Effector memory CD8-positive, alpha-beta T cell (primary cell): ENCODE measurements at regions not wholly inside any gene's neighbourhood (a gene's known extent, or its start where the extent isn't known, plus 50 kb on each side); places are given as distances from the start of the nearest gene placed in this dataset.
A peak's percentile ranks its signal among the peaks of the same experiment; 100 is the strongest.
"Not testable (repeated sequence)": the region's sequence is repeated elsewhere in the genome, so short reads cannot be mapped to it uniquely, and the experiment has no call there.

Experiments
- ATAC-seq: fragments of 150-1000 bp; cut with Tn5 transposase; replicated peaks from 2 replicates; pipeline ENCODE4 v1.10.0; 2021; ENCODE audit warnings: mild to moderate bottlenecking, moderate library complexity
- DNase-seq, 3 experiments: peaks; one replicate each; pipeline ENCODE4 v3.0.0; 2021
- H3K27ac Mint-ChIP-seq, 2 donors: one replicate each; pipeline ENCODE4 v1.8.0; 2022; ENCODE audit warnings: mild to moderate bottlenecking in 2 of 2, mixed read lengths in 2 of 2, moderate library complexity in 2 of 2
- H3K27me3 Mint-ChIP-seq, 2 donors: one replicate each; pipeline ENCODE4 v1.8.0; 2022; ENCODE audit warnings: mixed read lengths in 2 of 2
- H3K36me3 Mint-ChIP-seq: one replicate; pipeline ENCODE4 v1.8.0; 2022; ENCODE audit warnings: mild to moderate bottlenecking, moderate library complexity, mixed read lengths; ENCODE audit not compliant: insufficient read depth
- H3K4me1 Mint-ChIP-seq, 2 donors: one replicate each; pipeline ENCODE4 v1.8.0; 2022; ENCODE audit warnings: low read depth in 2 of 2, mixed read lengths in 2 of 2
- H3K4me3 Mint-ChIP-seq, 2 donors: one replicate each; pipeline ENCODE4 v1.8.0; 2022; ENCODE audit warnings: mild to moderate bottlenecking in 2 of 2, mixed read lengths in 2 of 2, moderate library complexity in 2 of 2
- H3K9me3 Mint-ChIP-seq, 2 donors: one replicate each; pipeline ENCODE4 v1.8.0; 2022; ENCODE audit warnings: mixed read lengths in 2 of 2

- H3K4me1 Mint-ChIP-seq: no peaks in the 10 kb centered on the region
- no peaks in the 10 kb centered on the region for H3K9me3 Mint-ChIP-seq
- H3K4me3 Mint-ChIP-seq: no peak overlapping the region
- H3K27ac Mint-ChIP-seq: no peak overlapping the region
- no peaks in the 10 kb centered on the region for H3K27me3 Mint-ChIP-seq
- DNase-seq: no peak
- H3K36me3 Mint-ChIP-seq: no peaks in the 10 kb centered on the region
- ATAC-seq: no peak
Measured at GRCh38 chr2:193382583-193382982, 1187.8 kb upstream of the TMEFF2 start.

- no peaks in the 10 kb centered on the region for H3K27me3 Mint-ChIP-seq
- no peak overlapping the region for H3K4me3 Mint-ChIP-seq
- no peaks in the 10 kb centered on the region for H3K9me3 Mint-ChIP-seq
- no peaks in the 10 kb centered on the region for H3K4me1 Mint-ChIP-seq
- no peak for DNase-seq
- no peaks in the 10 kb centered on the region for H3K36me3 Mint-ChIP-seq
- no peak for ATAC-seq
- no peak overlapping the region for H3K27ac Mint-ChIP-seq
Measured at GRCh38 chr2:193377789-193378188, 1183.1 kb upstream of the TMEFF2 start.

DNA sequence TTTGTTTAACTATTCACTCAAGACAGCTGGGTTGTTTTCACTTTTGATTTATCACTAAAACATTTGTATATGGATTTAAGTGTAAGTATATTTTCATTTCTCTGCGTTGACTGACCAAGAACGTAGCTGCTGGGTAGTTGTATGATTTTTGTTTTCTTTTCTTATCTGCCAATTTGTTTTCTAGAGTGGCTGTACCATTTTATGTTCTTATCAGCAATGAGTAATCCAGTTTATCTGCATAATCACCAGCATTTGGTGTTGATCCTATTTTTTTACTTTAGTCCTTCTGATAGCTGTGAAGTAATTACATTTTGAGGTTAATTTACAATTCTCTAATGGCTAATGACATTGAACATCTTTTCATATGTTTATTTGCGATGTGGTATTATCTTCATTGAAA, 1178.4 kb upstream of the TMEFF2 start:
- no peaks in the 10 kb centered on the region for H3K36me3 Mint-ChIP-seq
- ATAC-seq (no peak), DNase-seq (no peak)

GRCh38 chr2:193371200-193371599, 1176.5 kb upstream of the TMEFF2 start:
- H3K4me3 Mint-ChIP-seq: no peak overlapping the region
- H3K27ac Mint-ChIP-seq: no peak overlapping the region
- H3K27me3 Mint-ChIP-seq: no peaks in the 10 kb centered on the region
- peaks cover 0 to 3% of the 10 kb centered on the region in 2 donors for H3K9me3 Mint-ChIP-seq
- DNase-seq: no peak
- no peaks in the 10 kb centered on the region for H3K4me1 Mint-ChIP-seq
- ATAC-seq: no peak
- H3K36me3 Mint-ChIP-seq: no peaks in the 10 kb centered on the region

More for the DNA sequence above, 1178.4 kb upstream of the TMEFF2 start:
- peaks cover 0 to 3% of the 10 kb centered on the region in 2 donors for H3K9me3 Mint-ChIP-seq
- H3K4me3 Mint-ChIP-seq: no peak overlapping the region
- H3K27ac Mint-ChIP-seq: no peak overlapping the region
- no peaks in the 10 kb centered on the region for H3K4me1 Mint-ChIP-seq
- no peaks in the 10 kb centered on the region for H3K27me3 Mint-ChIP-seq

GRCh38 chr2:193368615-193369014, 1173.9 kb upstream of the TMEFF2 start:
- ATAC-seq (no peak), DNase-seq (no peak)
- H3K4me1 Mint-ChIP-seq: no peaks in the 10 kb centered on the region
- H3K27me3 Mint-ChIP-seq: no peaks in the 10 kb centered on the region
- H3K36me3 Mint-ChIP-seq: no peaks in the 10 kb centered on the region
- H3K27ac Mint-ChIP-seq: no peak overlapping the region
- no peak overlapping the region for H3K4me3 Mint-ChIP-seq
- peaks cover 0 to 3% of the 10 kb centered on the region in 2 donors for H3K9me3 Mint-ChIP-seq

- Mint-ChIP-seq H3K4me1 (no peaks in the 10 kb centered on the region), H3K9me3 (no peaks in the 10 kb centered on the region), H3K4me3 (no peak overlapping the region), H3K27ac (no peak overlapping the region), H3K27me3 (no peaks in the 10 kb centered on the region), H3K36me3 (no peaks in the 10 kb centered on the region)
- DNase-seq (no peak), ATAC-seq (no peak)
Measured at GRCh38 chr2:193357508-193357907, 1162.8 kb upstream of the TMEFF2 start.

DNA sequence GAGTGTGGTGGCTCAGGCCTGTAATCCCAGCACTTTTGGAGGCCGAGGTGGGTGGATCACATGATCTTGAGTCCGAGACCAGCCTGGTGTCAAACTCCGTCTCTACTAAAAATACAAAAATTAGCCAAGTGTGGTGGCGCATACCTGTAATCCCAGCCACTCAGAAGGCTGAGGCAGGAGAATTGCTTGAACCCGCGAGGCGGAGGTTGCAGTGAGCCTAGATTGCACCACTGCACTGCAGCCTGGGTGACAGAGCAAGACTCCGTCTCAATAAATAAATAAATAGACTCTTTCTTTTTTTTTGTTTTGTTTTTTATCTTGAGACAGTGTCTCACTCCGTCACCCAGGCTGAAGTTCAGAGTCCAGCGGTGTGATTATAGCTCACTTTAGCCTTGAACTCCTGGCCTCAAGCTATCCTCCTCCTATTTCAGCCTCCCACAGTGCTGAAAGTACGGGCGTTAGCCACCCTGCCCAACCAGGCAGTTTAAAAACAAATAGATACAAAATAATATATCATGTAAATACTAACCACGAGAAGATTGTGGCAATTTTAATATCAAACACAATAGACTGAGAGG, 1158.0 kb upstream of the TMEFF2 start:
- not testable (repeated sequence) for H3K27ac Mint-ChIP-seq, H3K4me1 Mint-ChIP-seq, ATAC-seq, H3K9me3 Mint-ChIP-seq, H3K4me3 Mint-ChIP-seq, DNase-seq, H3K36me3 Mint-ChIP-seq, H3K27me3 Mint-ChIP-seq

DNA sequence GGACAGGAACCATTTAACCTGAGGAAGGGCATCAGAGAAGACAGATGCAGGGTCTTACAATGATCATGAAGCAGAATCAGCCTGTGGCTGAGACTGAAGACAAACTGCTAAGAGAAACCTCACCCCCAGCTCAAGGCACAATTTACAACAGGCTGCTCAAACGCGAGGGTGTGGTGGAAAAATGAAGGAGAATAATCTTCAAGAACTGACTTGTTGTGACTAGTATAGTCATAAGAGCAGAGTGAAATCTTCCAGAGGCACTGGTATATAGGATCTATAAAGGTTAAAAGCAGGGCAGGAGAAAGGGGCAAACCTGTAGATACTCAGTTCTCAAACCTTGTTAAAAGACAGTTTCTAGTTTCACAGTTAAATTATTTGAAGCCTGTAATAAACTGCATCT, 1155.8 kb upstream of the TMEFF2 start:
- peaks cover 2 to 4% of the 10 kb centered on the region in 2 donors for H3K4me1 Mint-ChIP-seq
- no peak overlapping the region for H3K27ac Mint-ChIP-seq
- no peaks in the 10 kb centered on the region for H3K27me3 Mint-ChIP-seq
- no peak for DNase-seq
- H3K36me3 Mint-ChIP-seq: no peaks in the 10 kb centered on the region
- H3K9me3 Mint-ChIP-seq: no peaks in the 10 kb centered on the region
- H3K4me3 Mint-ChIP-seq: no peak overlapping the region
- no peak for ATAC-seq

GRCh38 chr2:193349642-193350041, 1154.9 kb upstream of the TMEFF2 start:
- ATAC-seq (no peak), DNase-seq (no peak)
- Mint-ChIP-seq H3K4me3 (no peak overlapping the region), H3K27ac (no peak overlapping the region), H3K4me1 (peaks cover 2 to 4% of the 10 kb centered on the region in 2 donors), H3K27me3 (no peaks in the 10 kb centered on the region), H3K36me3 (no peaks in the 10 kb centered on the region), H3K9me3 (no peaks in the 10 kb centered on the region)

GRCh38 chr2:193348055-193348454, 1153.3 kb upstream of the TMEFF2 start:
- peak overlapping the region in 1 of 2 donors; percentile 71 for H3K27ac Mint-ChIP-seq
- H3K27me3 Mint-ChIP-seq: no peaks in the 10 kb centered on the region
- no peak for ATAC-seq
- H3K9me3 Mint-ChIP-seq: no peaks in the 10 kb centered on the region
- DNase-seq: no peak
- H3K36me3 Mint-ChIP-seq: no peaks in the 10 kb centered on the region
- peaks cover 2 to 4% of the 10 kb centered on the region in 2 donors for H3K4me1 Mint-ChIP-seq
- peak overlapping the region; percentile 64 to 82 for H3K4me3 Mint-ChIP-seq

- no peaks in the 10 kb centered on the region for H3K36me3 Mint-ChIP-seq
- ATAC-seq: no peak
- H3K4me3 Mint-ChIP-seq: no peak overlapping the region
- no peaks in the 10 kb centered on the region for H3K4me1 Mint-ChIP-seq
- H3K9me3 Mint-ChIP-seq: no peaks in the 10 kb centered on the region
- no peak for DNase-seq
- H3K27me3 Mint-ChIP-seq: no peaks in the 10 kb centered on the region
- no peak overlapping the region for H3K27ac Mint-ChIP-seq
Measured at GRCh38 chr2:193336781-193337180, 1142.0 kb upstream of the TMEFF2 start.

- H3K9me3 Mint-ChIP-seq: no peaks in the 10 kb centered on the region
- no peak overlapping the region for H3K27ac Mint-ChIP-seq
- H3K4me3 Mint-ChIP-seq: no peak overlapping the region
- no peak for DNase-seq
- no peaks in the 10 kb centered on the region for H3K27me3 Mint-ChIP-seq
- no peak for ATAC-seq
- H3K36me3 Mint-ChIP-seq: no peaks in the 10 kb centered on the region
- H3K4me1 Mint-ChIP-seq: no peaks in the 10 kb centered on the region
Measured at GRCh38 chr2:193334401-193334800, 1139.7 kb upstream of the TMEFF2 start.

DNA sequence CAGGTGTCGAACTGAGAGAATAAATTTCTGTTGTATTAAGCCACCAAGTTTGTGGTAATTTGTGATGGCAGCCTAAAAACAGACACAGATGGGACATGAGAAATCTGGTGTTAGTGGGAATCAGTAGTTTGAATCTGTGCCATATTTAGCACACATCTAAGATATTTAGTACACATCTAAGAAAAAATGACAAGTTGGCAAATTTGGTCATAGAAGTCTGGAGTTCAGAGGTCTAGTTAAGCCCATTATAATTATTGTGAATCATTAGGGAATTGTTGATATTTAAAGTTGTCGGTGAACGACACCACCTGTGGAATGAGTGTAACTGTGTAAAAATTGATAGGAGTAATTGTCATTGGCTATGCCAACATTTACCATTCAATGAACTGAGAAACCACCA, 1138.8 kb upstream of the TMEFF2 start:
- H3K9me3 Mint-ChIP-seq: no peaks in the 10 kb centered on the region
- H3K36me3 Mint-ChIP-seq: no peaks in the 10 kb centered on the region
- no peak for ATAC-seq
- no peak overlapping the region for H3K4me3 Mint-ChIP-seq
- H3K27ac Mint-ChIP-seq: no peak overlapping the region
- H3K4me1 Mint-ChIP-seq: no peaks in the 10 kb centered on the region
- H3K27me3 Mint-ChIP-seq: no peaks in the 10 kb centered on the region
- no peak for DNase-seq

GRCh38 chr2:193332941-193333340, 1138.2 kb upstream of the TMEFF2 start:
- ATAC-seq (no peak), DNase-seq (no peak)
- no peaks in the 10 kb centered on the region for H3K36me3 Mint-ChIP-seq
- no peaks in the 10 kb centered on the region for H3K9me3 Mint-ChIP-seq
- H3K4me1 Mint-ChIP-seq: no peaks in the 10 kb centered on the region
- no peak overlapping the region for H3K4me3 Mint-ChIP-seq
- H3K27ac Mint-ChIP-seq: no peak overlapping the region
- no peaks in the 10 kb centered on the region for H3K27me3 Mint-ChIP-seq

- no peaks in the 10 kb centered on the region for H3K36me3 Mint-ChIP-seq
- DNase-seq (no peak), ATAC-seq (no peak)
- H3K4me3 Mint-ChIP-seq: no peak overlapping the region
- peaks cover 0 to 1% of the 10 kb centered on the region in 2 donors for H3K9me3 Mint-ChIP-seq
- H3K4me1 Mint-ChIP-seq: no peaks in the 10 kb centered on the region
- no peaks in the 10 kb centered on the region for H3K27me3 Mint-ChIP-seq
- no peak overlapping the region for H3K27ac Mint-ChIP-seq
Measured at GRCh38 chr2:193331676-193332075, 1136.9 kb upstream of the TMEFF2 start.
